PC-9 (cell line): ENCODE measurements at regions not wholly inside any gene's neighbourhood (a gene's known extent, or its start where the extent isn't known, plus 50 kb on each side); places are given as distances from the start of the nearest gene placed in this dataset.

ENCODE experiments used
- BruUV-seq: library from RNA; stranded (reverse); fragments of 400-500 nt; replicated peaks from 2 replicates; lab custom pipeline; 2021; lab: Mats Ljungman, UMichigan
- CTCF ChIA-PET: fragments of 300-600 bp; sonication (Branson Sonifier 250); formaldehyde crosslinking; loops from one replicate; lab custom pipeline; 2022; ENCODE audit warnings: antibody characterized with exemption; lab: Charles Lee
- POLR2A ChIA-PET: fragments of 300-600 bp; sonication (Branson Sonifier 250); formaldehyde crosslinking; loops from one replicate; lab custom pipeline; 2022; ENCODE audit warnings: antibody characterized with exemption; ENCODE audit not compliant: unreplicated experiment; lab: Charles Lee
- DNase-seq, 2 experiments: peaks; one replicate each; pipeline versions ENCODE4 v3.0.0 to v3.0.0-alpha.2; 2015 to 2022; ENCODE audit warnings: mixed read lengths in 1 of 2
- H2AFZ ChIP-seq: fragments of 200-600 bp; sonication (generic); 2 replicates; pipeline ENCODE4 v1.8.1; 2017; ENCODE audit warnings: antibody characterized with exemption
- H3F3A ChIP-seq: fragments of 200-600 bp; sonication (generic); 2 replicates; pipeline ENCODE4 v1.8.1; 2017; ENCODE audit warnings: antibody characterized with exemption, mild to moderate bottlenecking, low read depth; ENCODE audit not compliant: insufficient read depth
- H3K27ac ChIP-seq: fragments of 200-600 bp; sonication (generic); 2 replicates; pipeline ENCODE4 v1.6.1; 2016; ENCODE audit warnings: mixed run types
- H3K27me3 ChIP-seq: fragments of 200-600 bp; sonication (generic); 2 replicates; pipeline ENCODE4 v1.6.1; 2016; ENCODE audit warnings: low read depth, mixed run types; ENCODE audit not compliant: insufficient read depth
- H3K36me3 ChIP-seq: fragments of 200-600 bp; sonication (generic); 2 replicates; pipeline ENCODE4 v1.6.1; 2016; ENCODE audit warnings: low read depth, mixed run types
- H3K4me1 ChIP-seq: fragments of 200-600 bp; sonication (generic); replicated peaks from 2 replicates; pipeline ENCODE4 v1.6.1; 2016; ENCODE audit warnings: mixed run types; ENCODE audit not compliant: insufficient read depth
- H3K4me2 ChIP-seq: fragments of 200-600 bp; sonication (generic); 2 replicates; pipeline ENCODE4 v1.6.1; 2017; ENCODE audit warnings: mixed run types
- H3K4me3 ChIP-seq: fragments of 200-600 bp; sonication (generic); 2 replicates; pipeline ENCODE4 v1.6.1; 2016; ENCODE audit warnings: mixed run types
- H3K79me2 ChIP-seq: fragments of 200-600 bp; sonication (generic); 2 replicates; pipeline ENCODE4 v1.6.1; 2017; ENCODE audit warnings: low read depth, mixed run types
- H3K9me2 ChIP-seq: fragments of 200-600 bp; sonication (generic); 2 replicates; pipeline ENCODE4 v1.8.1; 2017; ENCODE audit warnings: mild to moderate bottlenecking; ENCODE audit not compliant: insufficient read depth
- H3K9me3 ChIP-seq: fragments of 200-600 bp; sonication (generic); 2 replicates; pipeline ENCODE4 v1.8.1; 2016; ENCODE audit warnings: low read depth; ENCODE audit not compliant: insufficient read depth
- H4K20me1 ChIP-seq: fragments of 200-600 bp; sonication (generic); 2 replicates; pipeline ENCODE4 v1.8.1; 2017; ENCODE audit not compliant: insufficient read depth
- CTCF ChIP-seq: fragments of 200-600 bp; sonication (generic); conservative IDR thresholded peaks from 2 replicates; pipeline ENCODE4 v1.6.1; 2017; ENCODE audit warnings: mixed run types, antibody characterized with exemption, mild to moderate bottlenecking, moderate library complexity
- EZH2 ChIP-seq: fragments of 200-600 bp; sonication (generic); IDR thresholded peaks from 2 replicates; pipeline ENCODE4 v1.8.0; 2017; ENCODE audit warnings: antibody characterized with exemption, low read depth
- intact Hi-C: fragments of 100-400 bp; cut with micrococcal nuclease; formaldehyde crosslinking; loops from one replicate; pipeline ENCODE4 v1.10.0; 2022; ENCODE audit not compliant: unreplicated experiment

DNA sequence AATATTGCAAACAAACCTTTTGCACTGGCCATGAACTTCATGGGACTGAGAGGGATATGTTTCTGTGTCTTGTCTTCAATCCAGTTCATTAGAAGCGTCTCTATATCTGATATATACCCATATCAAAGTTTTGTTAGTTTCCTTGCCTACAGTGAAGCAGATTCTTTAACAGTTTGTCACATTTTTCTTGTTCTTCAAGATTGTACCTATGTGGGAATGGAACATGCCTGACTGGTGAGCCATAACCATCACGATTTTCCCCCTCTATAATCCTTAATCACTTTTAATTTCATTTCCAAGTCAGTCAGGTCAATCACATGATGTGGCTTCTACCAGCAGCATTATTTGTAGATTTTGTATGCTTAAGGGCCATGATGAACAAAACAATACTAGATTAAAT lies 197.1 kb upstream of the PDE5A start:
- intact Hi-C loops = no loop called here
- Histone ChIP-seq H3K79me2 (no peaks in the 10 kb centered on the region), H3K4me2 (no peak overlapping the region), H3K9me2 (no peaks in the 10 kb centered on the region), H4K20me1 (no peaks in the 10 kb centered on the region), H3K4me3 (no peak overlapping the region), H2AFZ (no peak overlapping the region), H3F3A (no peaks in the 10 kb centered on the region), H3K9me3 (no peaks in the 10 kb centered on the region), H3K36me3 (no peaks in the 10 kb centered on the region), H3K4me1 (no peaks in the 10 kb centered on the region), H3K27ac (no peak overlapping the region), H3K27me3 (no peaks in the 10 kb centered on the region)
- no peak for TF ChIP-seq CTCF
- no peak for TF ChIP-seq EZH2
- CTCF ChIA-PET = no interaction called here
- POLR2A ChIA-PET = no interaction called here
- BruUV-seq = no TSS peak
- DNase-seq = no peak

GRCh38 chr4:119823891-119824290 lies 195.3 kb upstream of the PDE5A start:
- Histone ChIP-seq H3K36me3 (no peaks in the 10 kb centered on the region), H3K4me3 (no peak overlapping the region), H3K4me2 (no peak overlapping the region), H3F3A (no peaks in the 10 kb centered on the region), H2AFZ (no peak overlapping the region), H3K27me3 (no peaks in the 10 kb centered on the region), H3K4me1 (no peaks in the 10 kb centered on the region), H4K20me1 (no peaks in the 10 kb centered on the region), H3K9me2 (no peaks in the 10 kb centered on the region), H3K79me2 (no peaks in the 10 kb centered on the region), H3K27ac (no peak overlapping the region), H3K9me3 (no peaks in the 10 kb centered on the region)
- ChIA-PET CTCF (interaction anchor here (0.7 kb wide), 1 partner anchor 37 kb away, joined by 4 read pairs; no protein-coding TSS in a partner anchor), POLR2A (no interaction called here)
- intact Hi-C loops = no loop called here
- no peak for DNase-seq
- no peak for TF ChIP-seq CTCF
- TF ChIP-seq EZH2 = no peak
- BruUV-seq = no TSS peak

DNA sequence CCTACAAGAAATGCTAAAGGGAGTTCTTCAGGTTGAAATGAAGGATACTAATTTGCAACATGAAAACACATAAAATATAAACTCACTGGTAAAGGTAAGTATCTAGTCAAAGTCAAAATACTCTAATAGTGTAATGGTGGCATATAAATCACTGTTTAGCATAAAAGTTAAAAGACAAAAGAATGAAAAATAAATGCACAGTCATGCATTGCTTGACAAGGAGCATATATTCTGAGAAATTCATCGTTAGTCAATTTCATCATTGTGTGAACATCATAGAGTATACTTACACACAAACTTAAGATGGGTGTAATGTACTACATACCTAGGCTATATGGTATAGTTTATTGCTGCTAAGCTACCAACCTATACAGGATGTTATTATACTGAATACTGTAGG lies 194.4 kb upstream of the PDE5A start:
- no peak for DNase-seq
- Histone ChIP-seq H3K36me3 (no peaks in the 10 kb centered on the region), H4K20me1 (no peaks in the 10 kb centered on the region), H3K9me3 (no peaks in the 10 kb centered on the region), H3K4me2 (no peak overlapping the region), H3K9me2 (no peaks in the 10 kb centered on the region), H3K27me3 (no peaks in the 10 kb centered on the region), H3F3A (no peaks in the 10 kb centered on the region), H3K4me3 (no peak overlapping the region), H2AFZ (no peak overlapping the region), H3K79me2 (no peaks in the 10 kb centered on the region), H3K27ac (no peak overlapping the region), H3K4me1 (no peaks in the 10 kb centered on the region)
- intact Hi-C loops = no loop called here
- no TSS peak for BruUV-seq
- TF ChIP-seq EZH2 = no peak
- no peak for TF ChIP-seq CTCF
- POLR2A ChIA-PET = no interaction called here
- CTCF ChIA-PET = no interaction called here
